ENCODE measurements at regions not wholly inside any gene's neighbourhood (a gene's known extent, or its start where the extent isn't known, plus 50 kb on each side); places are given as distances from the start of the nearest gene placed in this dataset.

DNA sequence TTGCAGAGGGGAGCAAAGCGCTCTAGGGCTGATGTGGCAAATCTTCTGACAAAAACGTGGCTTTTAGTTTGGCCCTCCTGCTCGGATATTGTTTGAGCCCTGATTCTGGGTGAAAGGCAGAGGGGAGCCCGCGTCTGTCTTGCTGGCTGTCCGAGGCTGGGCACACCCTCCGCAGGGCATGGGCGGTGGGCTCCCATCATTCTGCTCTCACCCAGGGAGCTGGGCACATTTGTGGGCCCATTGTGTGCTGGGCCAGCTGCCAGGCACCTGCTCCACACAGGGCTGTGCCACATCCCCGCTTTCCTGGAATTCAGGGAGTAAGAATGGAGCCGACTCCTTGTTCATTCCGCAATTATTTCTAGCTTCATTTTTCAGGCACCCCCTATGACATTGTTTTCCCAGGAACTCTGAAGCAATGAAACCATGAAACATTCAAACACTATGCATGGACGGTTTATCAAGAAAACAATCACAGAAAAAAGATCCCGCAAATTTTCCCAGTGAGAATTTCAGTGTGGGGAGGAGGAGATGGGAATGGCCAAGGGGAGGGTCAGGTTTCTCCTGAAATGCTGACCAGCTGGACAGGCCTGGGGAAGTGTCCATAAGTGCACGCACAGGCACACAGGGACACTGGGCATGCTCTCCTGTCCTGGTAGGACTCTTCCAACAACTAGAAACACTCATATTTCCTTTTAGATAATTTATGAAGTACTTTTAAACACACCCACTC, 341.1 kb downstream of the CXCL12 start:
- TF ChIP-seq POLR2A (IDR thresholded peaks at IDR 0.05; ENCODE audit: low read length) = no peak
- TF ChIP-seq GATA1 (IDR thresholded peaks at IDR 0.05; ENCODE audit: low read depth, low read length) = no peak
